ENCODE measurements at regions not wholly inside any gene's neighbourhood (a gene's known extent, or its start where the extent isn't known, plus 50 kb on each side); places are given as distances from the start of the nearest gene placed in this dataset.

DNA sequence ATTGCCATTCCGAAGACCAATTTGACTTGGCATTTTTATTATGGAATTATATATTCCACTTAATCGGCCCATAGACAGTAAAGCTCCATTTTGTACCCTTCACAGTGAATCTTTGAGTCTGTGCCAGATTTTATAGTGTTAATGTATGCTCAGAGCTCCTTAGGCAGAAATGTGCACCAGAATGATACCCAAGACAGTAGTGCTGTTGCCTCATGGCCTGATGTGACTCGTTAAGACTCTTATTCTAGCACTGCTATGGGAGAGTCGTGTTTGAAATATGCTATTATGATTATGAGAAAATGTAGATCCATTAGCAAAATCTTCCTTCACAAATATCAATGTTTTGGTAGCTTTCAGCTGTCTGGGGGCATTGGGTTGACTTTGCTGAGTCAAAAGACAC, 209.8 kb upstream of the RAG2 start (continued):
- TF ChIP-seq, protein P1, sequence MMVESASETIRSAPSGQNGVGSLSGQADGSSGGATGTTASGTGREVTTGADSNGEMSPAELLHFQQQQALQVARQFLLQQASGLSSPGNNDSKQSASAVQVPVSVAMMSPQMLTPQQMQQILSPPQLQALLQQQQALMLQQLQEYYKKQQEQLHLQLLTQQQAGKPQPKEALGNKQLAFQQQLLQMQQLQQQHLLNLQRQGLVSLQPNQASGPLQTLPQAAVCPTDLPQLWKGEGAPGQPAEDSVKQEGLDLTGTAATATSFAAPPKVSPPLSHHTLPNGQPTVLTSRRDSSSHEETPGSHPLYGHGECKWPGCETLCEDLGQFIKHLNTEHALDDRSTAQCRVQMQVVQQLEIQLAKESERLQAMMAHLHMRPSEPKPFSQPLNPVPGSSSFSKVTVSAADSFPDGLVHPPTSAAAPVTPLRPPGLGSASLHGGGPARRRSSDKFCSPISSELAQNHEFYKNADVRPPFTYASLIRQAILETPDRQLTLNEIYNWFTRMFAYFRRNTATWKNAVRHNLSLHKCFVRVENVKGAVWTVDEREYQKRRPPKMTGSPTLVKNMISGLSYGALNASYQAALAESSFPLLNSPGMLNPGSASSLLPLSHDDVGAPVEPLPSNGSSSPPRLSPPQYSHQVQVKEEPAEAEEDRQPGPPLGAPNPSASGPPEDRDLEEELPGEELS (CRISPR knock-in tag; IDR thresholded peaks at IDR 0.05): no peak
- TF ChIP-seq, protein P2, sequence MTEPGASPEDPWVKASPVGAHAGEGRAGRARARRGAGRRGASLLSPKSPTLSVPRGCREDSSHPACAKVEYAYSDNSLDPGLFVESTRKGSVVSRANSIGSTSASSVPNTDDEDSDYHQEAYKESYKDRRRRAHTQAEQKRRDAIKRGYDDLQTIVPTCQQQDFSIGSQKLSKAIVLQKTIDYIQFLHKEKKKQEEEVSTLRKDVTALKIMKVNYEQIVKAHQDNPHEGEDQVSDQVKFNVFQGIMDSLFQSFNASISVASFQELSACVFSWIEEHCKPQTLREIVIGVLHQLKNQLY (CRISPR knock-in tag; IDR thresholded peaks at IDR 0.05): no peak
- TF ChIP-seq NR3C1 (CRISPR knock-in tag; conservative IDR thresholded peaks at IDR 0.05; ENCODE audit: low read depth) (no peak), GRHL2 (CRISPR knock-in tag; IDR thresholded peaks at IDR 0.05; ENCODE audit: insufficient replicate concordance, severe bottlenecking) (no peak), NFE2L1 (CRISPR knock-in tag; IDR thresholded peaks at IDR 0.05) (no peak), NR1H2 (CRISPR knock-in tag; IDR thresholded peaks at IDR 0.05) (no peak), ZBTB21 (CRISPR knock-in tag; IDR thresholded peaks at IDR 0.05; ENCODE audit: borderline replicate concordance) (no peak)
- TF ChIP-seq, protein P3, sequence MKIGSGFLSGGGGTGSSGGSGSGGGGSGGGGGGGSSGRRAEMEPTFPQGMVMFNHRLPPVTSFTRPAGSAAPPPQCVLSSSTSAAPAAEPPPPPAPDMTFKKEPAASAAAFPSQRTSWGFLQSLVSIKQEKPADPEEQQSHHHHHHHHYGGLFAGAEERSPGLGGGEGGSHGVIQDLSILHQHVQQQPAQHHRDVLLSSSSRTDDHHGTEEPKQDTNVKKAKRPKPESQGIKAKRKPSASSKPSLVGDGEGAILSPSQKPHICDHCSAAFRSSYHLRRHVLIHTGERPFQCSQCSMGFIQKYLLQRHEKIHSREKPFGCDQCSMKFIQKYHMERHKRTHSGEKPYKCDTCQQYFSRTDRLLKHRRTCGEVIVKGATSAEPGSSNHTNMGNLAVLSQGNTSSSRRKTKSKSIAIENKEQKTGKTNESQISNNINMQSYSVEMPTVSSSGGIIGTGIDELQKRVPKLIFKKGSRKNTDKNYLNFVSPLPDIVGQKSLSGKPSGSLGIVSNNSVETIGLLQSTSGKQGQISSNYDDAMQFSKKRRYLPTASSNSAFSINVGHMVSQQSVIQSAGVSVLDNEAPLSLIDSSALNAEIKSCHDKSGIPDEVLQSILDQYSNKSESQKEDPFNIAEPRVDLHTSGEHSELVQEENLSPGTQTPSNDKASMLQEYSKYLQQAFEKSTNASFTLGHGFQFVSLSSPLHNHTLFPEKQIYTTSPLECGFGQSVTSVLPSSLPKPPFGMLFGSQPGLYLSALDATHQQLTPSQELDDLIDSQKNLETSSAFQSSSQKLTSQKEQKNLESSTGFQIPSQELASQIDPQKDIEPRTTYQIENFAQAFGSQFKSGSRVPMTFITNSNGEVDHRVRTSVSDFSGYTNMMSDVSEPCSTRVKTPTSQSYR (CRISPR knock-in tag; IDR thresholded peaks at IDR 0.05): no peak
- TF ChIP-seq, protein P4, sequence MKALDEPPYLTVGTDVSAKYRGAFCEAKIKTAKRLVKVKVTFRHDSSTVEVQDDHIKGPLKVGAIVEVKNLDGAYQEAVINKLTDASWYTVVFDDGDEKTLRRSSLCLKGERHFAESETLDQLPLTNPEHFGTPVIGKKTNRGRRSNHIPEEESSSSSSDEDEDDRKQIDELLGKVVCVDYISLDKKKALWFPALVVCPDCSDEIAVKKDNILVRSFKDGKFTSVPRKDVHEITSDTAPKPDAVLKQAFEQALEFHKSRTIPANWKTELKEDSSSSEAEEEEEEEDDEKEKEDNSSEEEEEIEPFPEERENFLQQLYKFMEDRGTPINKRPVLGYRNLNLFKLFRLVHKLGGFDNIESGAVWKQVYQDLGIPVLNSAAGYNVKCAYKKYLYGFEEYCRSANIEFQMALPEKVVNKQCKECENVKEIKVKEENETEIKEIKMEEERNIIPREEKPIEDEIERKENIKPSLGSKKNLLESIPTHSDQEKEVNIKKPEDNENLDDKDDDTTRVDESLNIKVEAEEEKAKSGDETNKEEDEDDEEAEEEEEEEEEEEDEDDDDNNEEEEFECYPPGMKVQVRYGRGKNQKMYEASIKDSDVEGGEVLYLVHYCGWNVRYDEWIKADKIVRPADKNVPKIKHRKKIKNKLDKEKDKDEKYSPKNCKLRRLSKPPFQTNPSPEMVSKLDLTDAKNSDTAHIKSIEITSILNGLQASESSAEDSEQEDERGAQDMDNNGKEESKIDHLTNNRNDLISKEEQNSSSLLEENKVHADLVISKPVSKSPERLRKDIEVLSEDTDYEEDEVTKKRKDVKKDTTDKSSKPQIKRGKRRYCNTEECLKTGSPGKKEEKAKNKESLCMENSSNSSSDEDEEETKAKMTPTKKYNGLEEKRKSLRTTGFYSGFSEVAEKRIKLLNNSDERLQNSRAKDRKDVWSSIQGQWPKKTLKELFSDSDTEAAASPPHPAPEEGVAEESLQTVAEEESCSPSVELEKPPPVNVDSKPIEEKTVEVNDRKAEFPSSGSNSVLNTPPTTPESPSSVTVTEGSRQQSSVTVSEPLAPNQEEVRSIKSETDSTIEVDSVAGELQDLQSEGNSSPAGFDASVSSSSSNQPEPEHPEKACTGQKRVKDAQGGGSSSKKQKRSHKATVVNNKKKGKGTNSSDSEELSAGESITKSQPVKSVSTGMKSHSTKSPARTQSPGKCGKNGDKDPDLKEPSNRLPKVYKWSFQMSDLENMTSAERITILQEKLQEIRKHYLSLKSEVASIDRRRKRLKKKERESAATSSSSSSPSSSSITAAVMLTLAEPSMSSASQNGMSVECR (CRISPR knock-in tag; IDR thresholded peaks at IDR 0.05; ENCODE audit: borderline replicate concordance): no peak

DNA sequence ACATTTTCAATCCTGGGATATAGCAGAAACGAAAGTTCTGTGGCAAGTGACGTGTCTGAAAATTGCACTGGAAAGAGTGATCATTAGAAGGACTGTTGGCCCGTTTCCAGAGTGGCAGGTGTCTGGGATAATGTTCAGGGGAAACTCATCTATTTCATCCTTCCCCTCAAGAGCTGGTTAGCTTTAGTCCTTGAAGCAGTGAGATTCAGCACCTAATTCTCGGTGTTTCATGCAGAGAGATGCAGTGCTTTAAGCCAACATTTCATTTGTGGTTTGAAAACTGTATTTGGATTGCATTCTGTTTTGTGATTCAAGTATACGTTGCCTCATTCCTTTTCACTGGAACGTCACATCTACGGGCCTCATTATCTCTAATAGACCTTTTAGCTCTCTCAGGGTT, 205.0 kb upstream of the RAG2 start:
- CTCF ChIA-PET: no interaction called here
- Mint-ChIP-seq H3K27me3 (ENCODE audit: low read depth) (peaks cover 22% of the 10 kb centered on the region), H3K36me3 (peaks cover 81% of the 10 kb centered on the region), H3K4me3 (no peak overlapping the region), H3K4me1 (no peaks in the 10 kb centered on the region), H3K27ac (no peak overlapping the region), H3K9me3 (peaks cover 85% of the 10 kb centered on the region)
- DNase-seq (ENCODE audit: low spot score) (no peak), ATAC-seq (no peak)
- TF ChIP-seq SOX15 (CRISPR knock-in tag; IDR thresholded peaks at IDR 0.05) (no peak), CREB1 (CRISPR knock-in tag; IDR thresholded peaks at IDR 0.05) (no peak), TEAD1 (CRISPR knock-in tag; IDR thresholded peaks at IDR 0.05) (no peak)
- TF ChIP-seq, protein P3 (CRISPR knock-in tag; IDR thresholded peaks at IDR 0.05): no peak
- POLR2A ChIA-PET: no interaction called here

Measured in WTC11 (cell line).